ENCODE measurements at regions not wholly inside any gene's neighbourhood (a gene's known extent, or its start where the extent isn't known, plus 50 kb on each side); places are given as distances from the start of the nearest gene placed in this dataset.
A peak's percentile ranks its signal among the peaks of the same experiment; 100 is the strongest.
"Not testable (repeated sequence)": the region's sequence is repeated elsewhere in the genome, so short reads cannot be mapped to it uniquely, and the experiment has no call there.

DNA sequence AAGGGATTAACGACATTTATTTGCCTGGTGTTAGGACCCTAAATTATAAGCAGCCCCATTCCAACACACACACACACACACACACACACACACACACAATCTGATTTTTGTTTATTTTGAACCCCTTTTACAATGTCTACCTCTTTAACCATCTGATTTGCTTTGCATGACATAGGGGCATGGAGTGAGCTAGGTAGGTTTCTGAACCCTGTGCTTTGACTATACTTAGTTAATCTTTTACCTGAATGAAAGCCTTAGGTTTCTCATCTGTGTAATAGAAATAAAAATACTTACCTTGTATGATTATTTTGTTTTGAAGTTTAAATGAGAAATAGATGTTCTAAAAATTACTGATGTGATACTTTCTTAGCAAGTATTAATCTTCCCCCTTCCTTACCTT, 94.7 kb upstream of the FOLH1 start:
- DNase-seq, result no peak

DNA sequence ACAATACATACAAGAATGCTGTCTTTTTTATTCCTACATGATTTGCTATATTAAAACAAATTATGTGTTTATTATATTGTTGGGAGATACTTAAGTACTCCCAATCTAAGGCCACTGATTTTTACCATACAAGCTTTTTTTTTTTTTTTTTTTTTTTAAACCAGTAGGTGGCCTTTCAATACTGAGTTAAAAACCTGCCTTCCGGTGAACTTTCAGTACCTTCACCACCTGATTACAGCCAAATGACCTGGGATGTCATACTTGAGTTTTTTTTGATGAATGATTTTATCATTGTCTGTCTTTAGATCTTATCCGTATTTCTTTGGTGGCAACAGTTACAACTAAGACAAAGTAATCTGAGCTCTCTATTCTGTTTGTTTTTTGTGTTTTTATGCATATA, 94.0 kb upstream of the FOLH1 start:
- DNase-seq, result no peak

DNA sequence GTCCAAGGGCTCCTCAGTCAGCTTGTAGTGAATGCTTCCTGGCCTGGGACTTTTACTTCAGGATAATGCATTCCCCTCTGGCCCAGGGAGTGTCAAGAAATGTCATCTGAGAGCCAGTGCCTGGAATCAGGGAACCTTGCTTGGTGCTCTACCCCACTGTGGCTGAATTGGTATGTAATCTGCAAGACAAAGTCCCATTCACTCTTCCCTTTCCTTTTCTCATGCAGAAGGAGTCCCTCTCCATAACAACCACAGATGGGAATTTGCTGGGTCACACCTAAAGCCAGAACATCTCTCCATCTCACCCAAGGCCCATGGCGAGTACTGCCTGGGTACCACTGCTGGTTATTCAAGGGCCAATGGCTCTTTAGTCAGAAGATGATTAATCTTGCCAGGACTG, 89.6 kb upstream of the FOLH1 start:
- not testable (repeated sequence) for DNase-seq

DNA sequence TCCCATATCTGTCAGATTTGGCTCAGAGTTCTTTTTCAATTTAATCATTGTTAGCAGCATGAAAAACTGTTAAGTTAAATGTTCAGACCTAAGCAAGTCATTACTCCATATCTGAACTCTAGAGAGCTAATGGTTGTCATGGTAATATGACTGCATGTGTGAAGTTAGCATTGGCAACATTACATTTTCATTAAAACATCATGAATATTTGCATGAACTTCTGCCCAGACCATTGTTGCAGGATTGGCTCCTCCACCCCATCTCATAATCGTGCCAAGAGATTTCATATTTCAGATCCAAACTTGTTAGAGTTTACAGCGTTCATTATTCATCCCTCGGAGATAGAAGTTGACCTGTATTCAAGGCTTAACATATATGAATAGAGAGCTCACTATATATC, 75.5 kb upstream of the FOLH1 start:
- not testable (repeated sequence) for DNase-seq

DNA sequence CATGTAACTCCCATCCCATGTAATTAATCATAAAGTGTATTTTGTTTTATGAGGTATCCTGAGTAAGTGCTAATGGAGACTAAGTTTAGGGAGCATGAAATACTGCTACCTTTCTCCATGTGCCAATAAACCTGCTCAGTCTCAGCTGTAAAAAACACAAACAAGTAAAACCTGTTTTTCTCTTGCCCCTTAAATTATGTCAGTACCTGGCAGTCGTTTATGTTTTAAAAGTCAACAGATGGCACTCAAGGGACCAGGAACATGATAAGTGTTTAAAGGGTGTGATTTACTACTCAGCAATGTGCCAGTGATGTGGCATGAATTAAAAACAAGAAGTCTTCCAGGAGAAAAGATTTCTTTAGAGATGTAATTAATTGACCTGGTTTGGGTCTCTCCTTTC, 74.9 kb upstream of the FOLH1 start:
- DNase-seq, result peak; percentile 30

DNA sequence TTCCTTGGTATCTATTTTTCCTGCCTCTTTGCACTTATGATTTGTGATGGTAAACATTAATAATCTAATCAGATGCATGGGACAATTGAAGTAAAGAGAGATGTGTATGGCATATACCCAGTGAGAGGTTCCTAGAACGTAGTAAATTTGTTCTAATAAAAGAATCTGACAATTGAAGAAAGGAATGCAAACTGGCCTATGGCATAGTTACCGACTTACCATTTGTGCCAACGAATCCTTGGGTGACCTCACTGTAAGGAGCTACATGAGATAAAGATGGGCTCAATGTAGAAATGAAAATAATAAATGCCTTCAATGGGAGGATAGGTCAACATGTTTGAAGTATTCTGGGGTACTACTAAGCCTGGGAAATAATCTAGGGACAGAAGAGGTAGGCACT, 73.7 kb upstream of the FOLH1 start:
- not testable (repeated sequence) for DNase-seq

DNA sequence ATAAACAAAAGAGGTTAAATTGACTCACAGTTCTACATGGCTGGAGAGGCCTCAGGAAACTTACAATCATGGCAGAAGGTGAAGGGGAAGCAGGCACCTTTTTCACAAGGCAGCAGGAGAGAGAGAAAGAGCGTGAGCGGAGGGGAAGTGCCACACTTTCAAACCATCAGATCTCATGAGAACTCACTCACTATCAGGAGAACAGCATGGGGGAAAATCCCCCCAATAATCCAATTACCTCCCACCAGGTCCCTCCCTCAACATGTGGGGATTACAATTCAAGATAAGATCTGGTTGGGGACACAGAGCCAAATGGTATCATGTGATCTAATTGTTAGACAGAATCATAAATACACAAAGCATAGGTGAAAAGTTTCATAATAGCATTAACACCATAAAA, 69.5 kb upstream of the FOLH1 start:
- DNase-seq, result not testable (repeated sequence)

Data from NCI-H1048 (cell line).